Right lobe of liver (tissue), 4 donors: ENCODE measurements at regions not wholly inside any gene's neighbourhood (a gene's known extent, or its start where the extent isn't known, plus 50 kb on each side); places are given as distances from the start of the nearest gene placed in this dataset.

ENCODE experiments used
- CTCF ChIP-seq, 4 donors: fragments of 200-600 bp in 3 of 4; fragments of 450-650 bp in 1 of 4; IDR thresholded peaks; one replicate each; pipeline versions ENCODE4 v1.5.1 to v1.8.0; 2016 to 2022; ENCODE audit warnings: antibody characterized with exemption in 4 of 4, mild to moderate bottlenecking in 2 of 4
- POLR2A ChIP-seq: fragments of 450-650 bp; IDR thresholded peaks from one replicate; pipeline ENCODE4 v1.6.1; 2017; ENCODE audit warnings: antibody characterized with exemption, mild to moderate bottlenecking
- donor health status: DM: no; HTN: no; CAD: no.
- donor health status: DM: no; HTN: no; CAD: no.
- donor health status: DM: no; HTN: yes; CAD: no.

- no peak for TF ChIP-seq CTCF (IDR thresholded peaks at IDR 0.05)
- TF ChIP-seq POLR2A = no peak
Observed at GRCh38 chr2:138205281-138205680, 241.0 kb downstream of the HNMT start.
